Natural killer cell (primary cell): ENCODE measurements at regions not wholly inside any gene's neighbourhood (a gene's known extent, or its start where the extent isn't known, plus 50 kb on each side); places are given as distances from the start of the nearest gene placed in this dataset.

Experiments
- ATAC-seq, 3 donors: fragments of 150-1000 bp in 2 of 3; fragments of 200-7000 bp in 1 of 3; cut with Tn5 transposase; 1 replicate in 1 of 3; 2 replicates in 2 of 3; pipeline ENCODE4 v1.10.0; 2021; ENCODE audit warnings: mild to moderate bottlenecking in 2 of 3, moderate library complexity in 2 of 3
- DNase-seq, 2 donors: peaks; one replicate each; pipeline versions ENCODE4 v3.0.0 to v3.0.0-alpha.2; 2013 to 2021; ENCODE audit warnings: mixed read lengths in 1 of 2
- H3K27ac ChIP-seq: one replicate; pipeline ENCODE4 v1.5.1; 2013; ENCODE audit warnings: mild to moderate bottlenecking, low read length
- H3K27me3 ChIP-seq: one replicate; pipeline ENCODE4 v1.6.1; 2013; ENCODE audit warnings: low read length; ENCODE audit not compliant: control insufficient read depth, insufficient read depth
- H3K36me3 ChIP-seq: one replicate; pipeline ENCODE4 v1.6.1; 2013; ENCODE audit warnings: low read length; ENCODE audit not compliant: control insufficient read depth, insufficient read depth
- H3K4me1 ChIP-seq: one replicate; pipeline ENCODE4 v1.6.1; 2013; ENCODE audit warnings: low read length; ENCODE audit not compliant: control insufficient read depth, insufficient read depth
- H3K4me3 ChIP-seq: one replicate; pipeline ENCODE4 v1.5.1; 2013; ENCODE audit warnings: low read length
- H3K9me3 ChIP-seq: one replicate; pipeline ENCODE4 v1.6.1; 2013; ENCODE audit warnings: low read length; ENCODE audit not compliant: control insufficient read depth, insufficient read depth
- H3K27ac Mint-ChIP-seq, 2 donors: one replicate each; pipeline ENCODE4 v1.8.0; 2022; ENCODE audit warnings: mild to moderate bottlenecking in 2 of 2, mixed read lengths in 2 of 2, moderate library complexity in 1 of 2
- H3K27me3 Mint-ChIP-seq, 2 donors: one replicate each; pipeline ENCODE4 v1.8.0; 2022; ENCODE audit warnings: low read depth in 2 of 2, mixed read lengths in 2 of 2
- H3K36me3 Mint-ChIP-seq: one replicate; pipeline ENCODE4 v1.8.0; 2022; ENCODE audit warnings: mixed read lengths
- H3K4me1 Mint-ChIP-seq, 2 donors: one replicate each; pipeline ENCODE4 v1.8.0; 2022; ENCODE audit warnings: mixed read lengths in 2 of 2
- H3K4me3 Mint-ChIP-seq: one replicate; pipeline ENCODE4 v1.8.0; 2022; ENCODE audit warnings: mild to moderate bottlenecking, moderate library complexity, mixed read lengths
- H3K9me3 Mint-ChIP-seq, 2 donors: one replicate each; pipeline ENCODE4 v1.8.0; 2022; ENCODE audit warnings: mixed read lengths in 2 of 2
- CTCF ChIP-seq: fragments of 200-600 bp; IDR thresholded peaks from one replicate; pipeline ENCODE4 v1.8.0; 2022; ENCODE audit warnings: antibody characterized with exemption
- WGBS: methylation state at CpG from one replicate; pipeline ENCODE4 v1.1.7; 2013; ENCODE audit warnings: missing lambda C conversion rate; ENCODE audit not compliant: insufficient coverage; 5-methylcytosine and 5-hydroxymethylcytosine counted together
- intact Hi-C: fragments of 100-400 bp; cut with micrococcal nuclease; formaldehyde crosslinking; loops from one replicate; pipeline ENCODE4 v1.14.2; 2022

GRCh38 chr2:217248312-217248935 is 388.6 kb upstream of the TNP1 start:
- ATAC-seq: no peak
- DNase-seq: no peak
- no peak overlapping the region for H3K4me3 ChIP-seq

GRCh38 chr2:217247476-217247875 is 387.6 kb upstream of the TNP1 start:
- no peaks in the 10 kb centered on the region for H3K9me3 Mint-ChIP-seq
- intact Hi-C loops: no loop called here
- no peak overlapping the region for H3K27ac Mint-ChIP-seq
- H3K27me3 Mint-ChIP-seq: peaks cover 5 to 19% of the 10 kb centered on the region in 2 donors
- Histone ChIP-seq H3K27ac (no peak overlapping the region), H3K4me3 (no peak overlapping the region), H3K36me3 (no peaks in the 10 kb centered on the region), H3K9me3 (no peaks in the 10 kb centered on the region), H3K4me1 (no peaks in the 10 kb centered on the region), H3K27me3 (no peaks in the 10 kb centered on the region)
- no peak for TF ChIP-seq CTCF
- H3K36me3 Mint-ChIP-seq: no peaks in the 10 kb centered on the region
- no peak for ATAC-seq
- H3K4me1 Mint-ChIP-seq: no peaks in the 10 kb centered on the region
- DNase-seq: no peak
- no peak overlapping the region for H3K4me3 Mint-ChIP-seq
- WGBS: 84% methylated on average over 8 of the region's 8 CpGs

More at GRCh38 chr2:217248312-217248935, 388.6 kb upstream of the TNP1 start:
- Mint-ChIP-seq H3K4me3 (no peak overlapping the region), H3K4me1 (no peaks in the 10 kb centered on the region), H3K27ac (no peak overlapping the region), H3K9me3 (no peaks in the 10 kb centered on the region), H3K36me3 (no peaks in the 10 kb centered on the region), H3K27me3 (peaks cover 6 to 19% of the 10 kb centered on the region in 2 donors)
- 21% methylated on average over 9 of the region's 9 CpGs for WGBS
- no peaks in the 10 kb centered on the region for H3K27me3 ChIP-seq
- H3K4me1 ChIP-seq: no peaks in the 10 kb centered on the region
- no peak for TF ChIP-seq CTCF
- intact Hi-C loops: no loop called here
- H3K36me3 ChIP-seq: no peaks in the 10 kb centered on the region
- no peaks in the 10 kb centered on the region for H3K9me3 ChIP-seq
- no peak overlapping the region for H3K27ac ChIP-seq

GRCh38 chr2:217246108-217246507 is 386.2 kb upstream of the TNP1 start:
- Histone ChIP-seq H3K27me3 (no peaks in the 10 kb centered on the region), H3K4me3 (no peak overlapping the region), H3K27ac (no peak overlapping the region), H3K4me1 (no peaks in the 10 kb centered on the region), H3K9me3 (no peaks in the 10 kb centered on the region), H3K36me3 (no peaks in the 10 kb centered on the region)
- intact Hi-C loops: no loop called here
- Mint-ChIP-seq H3K4me1 (no peaks in the 10 kb centered on the region), H3K27ac (no peak overlapping the region), H3K4me3 (no peak overlapping the region), H3K36me3 (no peaks in the 10 kb centered on the region), H3K9me3 (no peaks in the 10 kb centered on the region), H3K27me3 (peaks cover 3 to 19% of the 10 kb centered on the region in 2 donors)
- ATAC-seq: no peak
- WGBS: 60% methylated on average over 1 of the region's 6 CpGs
- DNase-seq: no peak
- TF ChIP-seq CTCF: no peak

GRCh38 chr2:217244815-217245214 is 385.0 kb upstream of the TNP1 start:
- Mint-ChIP-seq H3K27me3 (peaks cover 3 to 19% of the 10 kb centered on the region in 2 donors), H3K9me3 (no peaks in the 10 kb centered on the region), H3K27ac (no peak overlapping the region), H3K36me3 (no peaks in the 10 kb centered on the region), H3K4me1 (no peaks in the 10 kb centered on the region), H3K4me3 (no peak overlapping the region)
- intact Hi-C loops: no loop called here
- TF ChIP-seq CTCF: no peak
- ATAC-seq (no peak), DNase-seq (no peak)
- no peaks in the 10 kb centered on the region for H3K9me3 ChIP-seq
- 93% methylated on average over 4 of the region's 4 CpGs for WGBS
- no peaks in the 10 kb centered on the region for H3K36me3 ChIP-seq
- no peaks in the 10 kb centered on the region for H3K27me3 ChIP-seq
- H3K4me3 ChIP-seq: no peak overlapping the region
- no peaks in the 10 kb centered on the region for H3K4me1 ChIP-seq
- no peak overlapping the region for H3K27ac ChIP-seq
